Forelimb muscle (tissue), 1 donor: ENCODE measurements at regions not wholly inside any gene's neighbourhood (a gene's known extent, or its start where the extent isn't known, plus 50 kb on each side); places are given as distances from the start of the nearest gene placed in this dataset.
"Not testable (repeated sequence)": the region's sequence is repeated elsewhere in the genome, so short reads cannot be mapped to it uniquely, and the experiment has no call there.

ENCODE experiments used
- DNase-seq: peaks from one replicate; pipeline ENCODE4 v3.0.0-alpha.2; 2013; ENCODE audit warnings: low read depth

- no peak for DNase-seq
These were observed 207.5 kb upstream of the LINGO1 start for GRCh38 chr15:77839970-77840905.

- DNase-seq: no peak
These were observed 206.7 kb upstream of the LINGO1 start for GRCh38 chr15:77839456-77839855.

GRCh38 chr15:77838595-77838994, 205.9 kb upstream of the LINGO1 start:
- no peak for DNase-seq

- DNase-seq: no peak
These were observed 205.3 kb upstream of the LINGO1 start for GRCh38 chr15:77838061-77838460.

- no peak for DNase-seq
These were observed 204.9 kb upstream of the LINGO1 start for GRCh38 chr15:77837649-77838025.

- no peak for DNase-seq
These were observed 204.4 kb upstream of the LINGO1 start for GRCh38 chr15:77836906-77837648.

GRCh38 chr15:77836121-77836692, 203.5 kb upstream of the LINGO1 start:
- no peak for DNase-seq

- DNase-seq: no peak
These were observed 201.7 kb upstream of the LINGO1 start for GRCh38 chr15:77834276-77834990.

GRCh38 chr15:77832874-77833273, 200.2 kb upstream of the LINGO1 start:
- no peak for DNase-seq

- DNase-seq: no peak
These were observed 199.3 kb upstream of the LINGO1 start for GRCh38 chr15:77831986-77832385.

GRCh38 chr15:77830051-77830468, 197.3 kb upstream of the LINGO1 start:
- DNase-seq: no peak

GRCh38 chr15:77829331-77829730, 196.6 kb upstream of the LINGO1 start:
- not testable (repeated sequence) for DNase-seq

GRCh38 chr15:77827860-77828259, 195.1 kb upstream of the LINGO1 start:
- no peak for DNase-seq

GRCh38 chr15:77826006-77826695, 193.4 kb upstream of the LINGO1 start:
- no peak for DNase-seq

GRCh38 chr15:77825546-77825945, 192.8 kb upstream of the LINGO1 start:
- no peak for DNase-seq

GRCh38 chr15:77825252-77825542, 192.5 kb upstream of the LINGO1 start:
- no peak for DNase-seq

GRCh38 chr15:77824361-77825251, 191.9 kb upstream of the LINGO1 start:
- no peak for DNase-seq

- DNase-seq: no peak
These were observed 191.0 kb upstream of the LINGO1 start for GRCh38 chr15:77823736-77824135.

GRCh38 chr15:77822631-77823230, 190.0 kb upstream of the LINGO1 start:
- DNase-seq: no peak

- no peak for DNase-seq
These were observed 189.2 kb upstream of the LINGO1 start for GRCh38 chr15:77821959-77822256.
